ENCODE measurements at regions not wholly inside any gene's neighbourhood (a gene's known extent, or its start where the extent isn't known, plus 50 kb on each side); places are given as distances from the start of the nearest gene placed in this dataset.
"Not testable (repeated sequence)": the region's sequence is repeated elsewhere in the genome, so short reads cannot be mapped to it uniquely, and the experiment has no call there.

DNA sequence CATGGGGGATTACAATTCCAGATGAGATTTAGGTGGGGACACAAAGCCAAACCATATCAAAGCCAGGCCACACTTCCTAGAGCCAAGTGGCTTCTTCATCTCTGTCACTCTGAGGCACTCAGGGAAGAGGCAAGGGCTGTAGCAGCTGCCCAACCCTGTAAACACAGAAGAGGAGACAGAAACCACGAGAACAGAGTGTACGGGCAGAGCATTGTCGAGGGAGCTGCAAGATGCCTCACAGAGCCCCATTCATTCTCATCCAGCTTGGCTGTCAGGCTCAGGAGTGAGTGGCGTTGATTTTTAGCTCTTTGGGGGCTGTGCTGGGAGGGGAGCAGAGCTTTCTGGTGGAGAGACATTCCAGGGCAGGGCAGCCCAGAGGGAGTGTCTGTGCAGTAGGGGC, 117.2 kb upstream of the SALL1 start:
- H3K36me3 ChIP-seq, result no peaks in the 10 kb centered on the region
- no peaks in the 10 kb centered on the region for H3K9me3 ChIP-seq
- ATAC-seq (ENCODE audit: insufficient number of reproducible peaks, low FRiP score, low read depth), result no peak
- H3K27me3 ChIP-seq (replicated peaks; ENCODE audit: insufficient read depth), result no peaks in the 10 kb centered on the region
- no peak for TF ChIP-seq CTCF (IDR thresholded peaks at IDR 0.05)
- DNase-seq (ENCODE audit: low spot score), result no peak
- no peak overlapping the region for H3K4me3 ChIP-seq
- H3K4me1 ChIP-seq (ENCODE audit: control insufficient read depth in 1 of 2, low read depth in 2 of 2), result no peaks in the 10 kb centered on the region
- no peak overlapping the region for H3K27ac ChIP-seq

DNA sequence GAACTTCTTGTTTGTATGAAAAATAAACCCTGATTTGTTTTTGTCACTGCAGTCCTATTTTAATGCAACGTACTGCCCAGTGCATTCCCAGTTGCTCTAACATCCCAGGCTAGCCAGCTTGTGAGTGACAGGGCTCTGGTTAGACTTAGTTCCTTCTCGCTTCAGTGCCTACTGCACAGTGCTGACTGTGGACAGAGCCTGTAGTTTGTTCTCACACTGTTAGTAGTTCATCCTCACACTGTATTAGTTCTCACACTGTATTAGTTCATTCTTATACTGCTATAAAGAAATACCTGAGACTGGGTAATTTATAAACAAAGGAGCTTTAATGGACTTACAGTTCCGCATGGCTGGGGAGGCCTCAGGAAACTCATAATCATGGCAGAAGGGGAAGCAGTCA, 116.6 kb upstream of the SALL1 start:
- DNase-seq (ENCODE audit: low spot score), result no peak
- Histone ChIP-seq H3K4me1 (ENCODE audit: control insufficient read depth in 1 of 2, low read depth in 2 of 2) (no peaks in the 10 kb centered on the region), H3K9me3 (no peaks in the 10 kb centered on the region), H3K27me3 (replicated peaks; ENCODE audit: insufficient read depth) (no peaks in the 10 kb centered on the region), H3K36me3 (no peaks in the 10 kb centered on the region), H3K4me3 (no peak overlapping the region), H3K27ac (no peak overlapping the region)
- TF ChIP-seq CTCF (IDR thresholded peaks at IDR 0.05), result no peak
- no peak for ATAC-seq (ENCODE audit: insufficient number of reproducible peaks, low FRiP score, low read depth)

- Histone ChIP-seq H3K27ac (no peak overlapping the region), H3K36me3 (no peaks in the 10 kb centered on the region), H3K27me3 (replicated peaks; ENCODE audit: insufficient read depth) (no peaks in the 10 kb centered on the region), H3K4me3 (no peak overlapping the region), H3K9me3 (no peaks in the 10 kb centered on the region), H3K4me1 (ENCODE audit: control insufficient read depth in 1 of 2, low read depth in 2 of 2) (no peaks in the 10 kb centered on the region)
- no peak for TF ChIP-seq CTCF (IDR thresholded peaks at IDR 0.05)
- no peak for DNase-seq (ENCODE audit: low spot score)
- no peak for ATAC-seq (ENCODE audit: insufficient number of reproducible peaks, low FRiP score, low read depth)
Observed at GRCh38 chr16:51262428-51262827, 111.4 kb upstream of the SALL1 start.

DNA sequence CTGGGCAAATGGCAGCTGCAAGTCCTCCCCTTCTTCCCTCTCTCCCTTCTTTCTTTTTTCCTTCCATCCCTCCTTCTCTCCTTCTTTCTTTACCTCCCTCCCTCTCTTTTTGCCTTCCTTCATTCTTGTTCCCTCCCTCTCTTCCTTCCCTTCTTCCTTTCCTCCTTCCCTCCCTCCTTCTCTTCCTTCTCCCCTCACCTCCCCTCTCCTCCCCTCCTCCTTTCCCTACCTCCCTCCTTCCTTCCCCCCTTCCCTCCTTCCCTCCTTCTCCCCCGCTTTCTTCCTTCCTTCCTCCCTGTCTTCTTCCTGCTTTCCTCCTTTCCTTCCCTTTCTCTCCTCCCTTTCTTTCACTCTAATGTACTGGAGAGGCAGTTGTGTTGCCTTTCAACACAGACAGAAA, 110.8 kb upstream of the SALL1 start:
- no peaks in the 10 kb centered on the region for H3K36me3 ChIP-seq
- H3K27me3 ChIP-seq (replicated peaks; ENCODE audit: insufficient read depth), result no peaks in the 10 kb centered on the region
- H3K4me3 ChIP-seq, result no peak overlapping the region
- H3K27ac ChIP-seq, result no peak overlapping the region
- no peak for DNase-seq (ENCODE audit: low spot score)
- TF ChIP-seq CTCF (IDR thresholded peaks at IDR 0.05), result no peak
- no peaks in the 10 kb centered on the region for H3K4me1 ChIP-seq (ENCODE audit: control insufficient read depth in 1 of 2, low read depth in 2 of 2)
- ATAC-seq (ENCODE audit: insufficient number of reproducible peaks, low FRiP score, low read depth), result no peak
- H3K9me3 ChIP-seq, result no peaks in the 10 kb centered on the region

DNA sequence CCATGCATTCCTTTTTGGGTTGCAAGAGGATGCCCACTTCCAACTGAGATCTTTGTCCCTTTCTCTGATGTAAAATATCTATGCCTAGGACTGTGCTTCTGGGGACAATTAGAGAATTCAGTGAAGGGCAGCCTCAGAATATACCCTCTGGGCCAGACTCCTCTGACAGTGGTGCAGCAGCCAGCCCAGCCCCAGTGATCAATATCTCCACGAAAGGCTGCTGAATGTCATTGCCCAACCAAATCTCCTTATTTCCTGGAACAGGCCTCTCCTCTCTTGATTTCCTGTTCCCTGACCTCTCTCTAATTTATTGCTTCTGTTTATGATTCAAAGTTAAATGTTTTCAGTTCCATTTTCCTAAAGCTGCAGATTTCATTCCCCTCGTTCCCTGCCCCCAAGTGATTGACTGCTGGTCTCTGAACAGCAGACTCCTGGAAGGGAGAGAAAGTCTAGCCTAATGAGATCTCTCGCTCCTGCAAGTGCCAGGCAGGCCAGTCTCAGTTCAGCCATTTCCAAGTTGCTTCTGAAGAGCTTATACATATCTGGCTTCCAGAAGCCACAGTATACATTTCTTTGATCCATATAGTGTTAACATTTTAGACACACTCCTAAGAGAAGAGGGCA, 104.4 kb upstream of the SALL1 start:
- Histone ChIP-seq H3K36me3 (no peaks in the 10 kb centered on the region), H3K27me3 (replicated peaks; ENCODE audit: insufficient read depth) (no peaks in the 10 kb centered on the region), H3K27ac (no peak overlapping the region), H3K9me3 (no peaks in the 10 kb centered on the region), H3K4me3 (no peak overlapping the region), H3K4me1 (ENCODE audit: control insufficient read depth in 1 of 2, low read depth in 2 of 2) (no peaks in the 10 kb centered on the region)
- DNase-seq (ENCODE audit: low spot score) (no peak), ATAC-seq (ENCODE audit: insufficient number of reproducible peaks, low FRiP score, low read depth) (no peak)
- no peak for TF ChIP-seq CTCF (IDR thresholded peaks at IDR 0.05)

- not testable (repeated sequence) for ATAC-seq (ENCODE audit: insufficient number of reproducible peaks, low FRiP score, low read depth); H3K4me1 ChIP-seq (ENCODE audit: control insufficient read depth in 1 of 2, low read depth in 2 of 2)
Observed at GRCh38 chr16:51254390-51254789, 103.3 kb upstream of the SALL1 start.

More at GRCh38 chr16:51254390-51254789, 103.3 kb upstream of the SALL1 start:
- not testable (repeated sequence) for H3K4me3 ChIP-seq; H3K9me3 ChIP-seq; DNase-seq (ENCODE audit: low spot score); H3K27ac ChIP-seq; H3K27me3 ChIP-seq (replicated peaks; ENCODE audit: insufficient read depth); H3K36me3 ChIP-seq

Measured in thoracic aorta (tissue), 2 donors.